ENCODE measurements at regions not wholly inside any gene's neighbourhood (a gene's known extent, or its start where the extent isn't known, plus 50 kb on each side); places are given as distances from the start of the nearest gene placed in this dataset.
"Not testable (repeated sequence)": the region's sequence is repeated elsewhere in the genome, so short reads cannot be mapped to it uniquely, and the experiment has no call there.

DNA sequence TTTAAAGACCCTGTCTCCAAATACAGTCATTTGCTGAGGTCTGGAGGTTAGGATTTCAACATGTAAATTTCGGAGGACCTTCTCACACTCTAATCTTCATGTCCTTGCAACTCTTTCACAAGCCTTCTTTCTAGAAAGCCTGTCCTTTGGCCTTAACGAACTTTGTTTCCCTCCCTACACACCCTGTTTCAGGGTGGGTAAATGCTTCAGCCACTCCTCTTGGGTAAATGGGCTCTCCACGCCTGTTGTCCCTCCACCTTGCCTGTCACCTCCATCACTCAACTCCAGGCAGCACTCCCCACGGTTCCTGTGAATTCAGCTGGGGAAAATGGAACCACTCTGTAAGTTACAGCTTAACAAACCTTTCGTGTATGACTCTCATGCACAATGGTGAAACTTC is 84.0 kb upstream of the COG2 start:
- H3K27me3 Mint-ChIP-seq (ENCODE audit: unreplicated experiment): peaks cover 15% of the 10 kb centered on the region

GRCh38 chr1:230556453-230556852 is 85.8 kb upstream of the COG2 start:
- Mint-ChIP-seq H3K4me1 (ENCODE audit: unreplicated experiment) (no peaks in the 10 kb centered on the region), H3K36me3 (ENCODE audit: unreplicated experiment) (no peaks in the 10 kb centered on the region), H3K9me3 (ENCODE audit: unreplicated experiment) (no peaks in the 10 kb centered on the region), H3K4me3 (ENCODE audit: unreplicated experiment) (no peak overlapping the region), H3K27me3 (ENCODE audit: unreplicated experiment) (peaks cover 21% of the 10 kb centered on the region), H3K27ac (ENCODE audit: unreplicated experiment) (no peak overlapping the region)
- TF ChIP-seq, protein P1, sequence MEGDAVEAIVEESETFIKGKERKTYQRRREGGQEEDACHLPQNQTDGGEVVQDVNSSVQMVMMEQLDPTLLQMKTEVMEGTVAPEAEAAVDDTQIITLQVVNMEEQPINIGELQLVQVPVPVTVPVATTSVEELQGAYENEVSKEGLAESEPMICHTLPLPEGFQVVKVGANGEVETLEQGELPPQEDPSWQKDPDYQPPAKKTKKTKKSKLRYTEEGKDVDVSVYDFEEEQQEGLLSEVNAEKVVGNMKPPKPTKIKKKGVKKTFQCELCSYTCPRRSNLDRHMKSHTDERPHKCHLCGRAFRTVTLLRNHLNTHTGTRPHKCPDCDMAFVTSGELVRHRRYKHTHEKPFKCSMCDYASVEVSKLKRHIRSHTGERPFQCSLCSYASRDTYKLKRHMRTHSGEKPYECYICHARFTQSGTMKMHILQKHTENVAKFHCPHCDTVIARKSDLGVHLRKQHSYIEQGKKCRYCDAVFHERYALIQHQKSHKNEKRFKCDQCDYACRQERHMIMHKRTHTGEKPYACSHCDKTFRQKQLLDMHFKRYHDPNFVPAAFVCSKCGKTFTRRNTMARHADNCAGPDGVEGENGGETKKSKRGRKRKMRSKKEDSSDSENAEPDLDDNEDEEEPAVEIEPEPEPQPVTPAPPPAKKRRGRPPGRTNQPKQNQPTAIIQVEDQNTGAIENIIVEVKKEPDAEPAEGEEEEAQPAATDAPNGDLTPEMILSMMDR (IDR thresholded peaks at IDR 0.05): no peak
- no peak for DNase-seq (ENCODE audit: extremely low spot score, unreplicated experiment)

More for the DNA sequence above, 84.0 kb upstream of the COG2 start:
- H3K4me3 Mint-ChIP-seq (ENCODE audit: unreplicated experiment): no peak overlapping the region
- no peaks in the 10 kb centered on the region for H3K9me3 Mint-ChIP-seq (ENCODE audit: unreplicated experiment)
- no peaks in the 10 kb centered on the region for H3K36me3 Mint-ChIP-seq (ENCODE audit: unreplicated experiment)
- DNase-seq (ENCODE audit: extremely low spot score, unreplicated experiment): no peak
- no peak overlapping the region for H3K27ac Mint-ChIP-seq (ENCODE audit: unreplicated experiment)
- TF ChIP-seq, protein P1 (IDR thresholded peaks at IDR 0.05): no peak
- no peaks in the 10 kb centered on the region for H3K4me1 Mint-ChIP-seq (ENCODE audit: unreplicated experiment)

DNA sequence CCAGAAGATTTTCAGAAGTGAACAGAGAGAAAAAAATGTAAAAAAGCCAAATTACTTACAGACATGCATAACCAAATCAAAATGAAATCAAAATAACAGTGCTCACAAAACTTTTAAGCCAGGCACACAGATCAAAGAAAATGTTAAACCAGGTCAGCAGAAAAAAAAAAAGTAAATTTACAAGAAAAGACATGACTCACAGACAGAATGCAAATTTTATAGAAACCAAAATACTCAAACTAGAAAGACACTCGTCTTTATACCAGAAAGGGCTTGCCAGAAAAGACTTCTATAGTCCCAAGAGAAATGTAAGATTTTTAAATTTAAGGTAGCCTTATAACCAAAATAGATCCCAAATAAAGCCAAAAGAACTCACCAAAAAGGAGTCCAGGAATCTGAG is 86.5 kb upstream of the COG2 start:
- H3K27me3 Mint-ChIP-seq (ENCODE audit: unreplicated experiment): peaks cover 20% of the 10 kb centered on the region
- no peak overlapping the region for H3K27ac Mint-ChIP-seq (ENCODE audit: unreplicated experiment)
- DNase-seq (ENCODE audit: extremely low spot score, unreplicated experiment): no peak
- no peaks in the 10 kb centered on the region for H3K4me1 Mint-ChIP-seq (ENCODE audit: unreplicated experiment)
- no peak overlapping the region for H3K4me3 Mint-ChIP-seq (ENCODE audit: unreplicated experiment)
- H3K36me3 Mint-ChIP-seq (ENCODE audit: unreplicated experiment): no peaks in the 10 kb centered on the region
- H3K9me3 Mint-ChIP-seq (ENCODE audit: unreplicated experiment): no peaks in the 10 kb centered on the region
- TF ChIP-seq, protein P1 (IDR thresholded peaks at IDR 0.05): no peak

- Mint-ChIP-seq H3K27ac (ENCODE audit: unreplicated experiment) (no peak overlapping the region), H3K27me3 (ENCODE audit: unreplicated experiment) (peaks cover 26% of the 10 kb centered on the region), H3K4me3 (ENCODE audit: unreplicated experiment) (no peak overlapping the region)
These were observed 89.4 kb upstream of the COG2 start for GRCh38 chr1:230552880-230553279.

GRCh38 chr1:230550945-230551344 is 91.3 kb upstream of the COG2 start:
- not testable (repeated sequence) for H3K27ac Mint-ChIP-seq (ENCODE audit: unreplicated experiment); H3K36me3 Mint-ChIP-seq (ENCODE audit: unreplicated experiment); DNase-seq (ENCODE audit: extremely low spot score, unreplicated experiment); H3K4me1 Mint-ChIP-seq (ENCODE audit: unreplicated experiment); H3K4me3 Mint-ChIP-seq (ENCODE audit: unreplicated experiment); H3K9me3 Mint-ChIP-seq (ENCODE audit: unreplicated experiment)
- peaks cover 26% of the 10 kb centered on the region for H3K27me3 Mint-ChIP-seq (ENCODE audit: unreplicated experiment)

More at GRCh38 chr1:230552880-230553279, 89.4 kb upstream of the COG2 start:
- H3K9me3 Mint-ChIP-seq (ENCODE audit: unreplicated experiment): no peaks in the 10 kb centered on the region
- no peaks in the 10 kb centered on the region for H3K4me1 Mint-ChIP-seq (ENCODE audit: unreplicated experiment)
- TF ChIP-seq, protein P1 (IDR thresholded peaks at IDR 0.05): no peak
- no peaks in the 10 kb centered on the region for H3K36me3 Mint-ChIP-seq (ENCODE audit: unreplicated experiment)
- DNase-seq (ENCODE audit: extremely low spot score, unreplicated experiment): no peak

DNA sequence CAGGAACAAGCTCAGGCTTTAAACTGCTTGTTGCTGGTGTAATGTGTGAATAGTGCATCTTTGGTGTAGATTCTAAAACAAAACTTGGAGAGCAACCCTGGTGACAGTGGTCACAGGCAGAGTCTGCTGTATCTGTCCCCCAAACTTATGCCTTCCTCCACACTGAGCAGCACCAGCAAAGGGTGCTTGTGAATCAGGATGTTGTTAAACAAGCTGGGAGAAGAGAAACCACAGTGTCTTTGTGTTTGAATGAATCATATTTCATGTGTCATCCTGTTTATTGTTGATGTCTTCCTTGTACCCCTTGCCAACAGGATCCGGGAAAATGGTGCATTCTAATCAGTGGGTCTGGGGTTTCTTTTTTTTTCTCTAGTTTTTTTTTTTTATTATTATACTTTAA is 91.9 kb upstream of the COG2 start:
- Mint-ChIP-seq H3K36me3 (ENCODE audit: unreplicated experiment) (no peaks in the 10 kb centered on the region), H3K9me3 (ENCODE audit: unreplicated experiment) (no peaks in the 10 kb centered on the region), H3K27me3 (ENCODE audit: unreplicated experiment) (peaks cover 26% of the 10 kb centered on the region), H3K27ac (ENCODE audit: unreplicated experiment) (no peak overlapping the region), H3K4me3 (ENCODE audit: unreplicated experiment) (no peak overlapping the region), H3K4me1 (ENCODE audit: unreplicated experiment) (no peaks in the 10 kb centered on the region)
- TF ChIP-seq, protein P1 (IDR thresholded peaks at IDR 0.05): no peak
- no peak for DNase-seq (ENCODE audit: extremely low spot score, unreplicated experiment)

Measured in osteocyte (in vitro differentiated cells).